Fibroblast of skin of right biceps (primary cell): ENCODE measurements at regions not wholly inside any gene's neighbourhood (a gene's known extent, or its start where the extent isn't known, plus 50 kb on each side); places are given as distances from the start of the nearest gene placed in this dataset.
"Not testable (repeated sequence)": the region's sequence is repeated elsewhere in the genome, so short reads cannot be mapped to it uniquely, and the experiment has no call there.

Experiments used
- DNase-seq: peaks from one replicate; pipeline ENCODE4 v3.0.0-alpha.2; 2013

DNA sequence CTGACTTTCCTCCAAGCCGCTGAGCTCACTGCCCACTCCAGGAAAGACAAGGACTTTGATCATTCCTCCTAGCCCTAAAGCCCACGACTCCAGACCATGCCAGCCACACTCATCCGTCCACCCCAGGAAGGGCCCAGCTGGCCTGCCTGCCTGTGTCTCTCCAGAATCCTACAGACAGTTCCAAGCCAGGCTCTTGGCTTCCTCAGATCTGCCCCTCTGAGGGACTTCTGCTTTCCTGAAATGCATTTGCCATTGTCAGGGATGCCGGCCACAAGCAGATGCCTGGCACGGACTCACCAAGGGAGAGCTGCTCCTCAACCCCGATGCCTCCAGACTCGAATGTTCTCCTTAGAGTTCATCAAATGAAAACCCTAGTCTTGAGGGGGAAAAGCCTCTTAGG is 155.8 kb downstream of the OAT start:
- no peak for DNase-seq

DNA sequence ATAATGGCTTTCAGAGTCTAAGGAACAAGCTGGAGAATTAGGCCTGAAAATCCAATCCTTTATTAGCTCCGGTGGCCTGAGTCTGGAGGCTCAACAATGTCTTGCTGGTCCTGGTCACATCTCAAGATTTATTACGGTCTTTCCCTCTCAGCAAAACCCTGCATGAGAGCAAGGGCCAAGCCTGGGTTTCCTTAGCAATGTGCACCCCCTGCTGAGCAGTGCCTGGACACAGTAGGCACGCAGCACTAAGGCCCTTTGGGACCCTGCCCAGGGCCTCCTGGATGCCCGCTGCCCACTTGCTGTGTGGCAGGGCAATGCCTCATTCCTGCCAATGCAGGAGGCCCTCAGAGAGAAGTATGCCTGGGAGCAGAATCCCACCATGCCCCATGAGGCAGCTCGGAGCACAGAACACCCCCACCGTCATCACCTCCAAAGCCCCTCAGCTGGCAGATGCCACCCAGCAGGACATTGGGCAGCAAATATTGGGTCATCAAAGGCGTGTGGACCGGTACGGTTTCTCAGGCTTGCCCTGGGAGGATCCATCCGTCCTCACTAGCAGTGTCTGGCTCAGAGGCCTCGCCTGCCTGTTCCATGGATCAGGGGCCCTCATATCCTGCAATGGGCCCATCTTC is 156.4 kb downstream of the OAT start:
- no peak for DNase-seq

- DNase-seq, result no peak
Observed at GRCh38 chr10:124259139-124259825, 159.4 kb downstream of the OAT start.

DNA sequence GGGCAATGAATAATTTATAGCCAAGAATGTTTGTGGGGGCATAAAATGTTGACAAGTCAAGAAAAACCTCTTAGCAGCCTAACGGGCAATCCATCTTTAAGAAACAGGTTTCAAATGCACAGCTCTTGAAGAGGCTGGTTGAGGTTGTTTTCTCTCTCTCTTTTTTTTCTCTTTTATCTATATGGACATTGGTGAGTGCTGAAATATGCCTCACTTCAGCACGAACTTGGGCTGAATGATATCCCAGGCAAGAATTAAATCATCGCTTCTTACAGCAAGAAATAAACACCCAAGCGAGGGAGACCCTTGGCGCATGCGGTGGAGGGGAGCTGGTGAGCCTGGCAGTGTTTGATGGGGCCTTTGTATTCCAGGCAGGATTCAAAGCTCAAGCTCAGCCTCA is 160.9 kb downstream of the OAT start:
- no peak for DNase-seq

- no peak for DNase-seq
Observed at GRCh38 chr10:124256151-124256550, 162.6 kb downstream of the OAT start.

GRCh38 chr10:124255556-124255955 is 162.2 kb upstream of the CHST15 start:
- DNase-seq, result no peak

DNA sequence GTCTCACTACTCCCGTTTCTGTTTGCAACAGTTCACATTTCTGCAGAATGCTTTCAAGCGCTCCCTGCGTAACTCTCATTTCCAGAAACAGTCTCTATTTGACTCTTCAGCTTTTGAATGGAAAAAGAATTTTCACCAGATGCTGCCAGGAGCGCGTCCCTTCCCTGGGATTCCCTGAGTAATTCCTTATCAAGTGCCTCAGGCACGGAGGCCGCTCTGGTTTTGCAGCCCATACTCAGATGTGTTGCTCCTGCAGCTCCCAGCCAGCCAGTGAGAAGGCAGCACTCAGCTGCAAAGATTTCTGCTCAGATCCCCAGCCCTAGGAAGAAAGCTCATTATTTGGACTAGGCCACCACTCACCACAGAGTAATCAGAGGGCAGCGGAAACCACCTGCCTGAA is 161.1 kb upstream of the CHST15 start:
- no peak for DNase-seq

GRCh38 chr10:124253006-124253405 is 159.6 kb upstream of the CHST15 start:
- DNase-seq, result no peak

- no peak for DNase-seq
Observed at GRCh38 chr10:124252097-124252715, 158.8 kb upstream of the CHST15 start.

GRCh38 chr10:124251317-124252065 is 158.1 kb upstream of the CHST15 start:
- no peak for DNase-seq

GRCh38 chr10:124250506-124250905 is 157.1 kb upstream of the CHST15 start:
- no peak for DNase-seq

- no peak for DNase-seq
Observed at GRCh38 chr10:124249812-124250432, 156.5 kb upstream of the CHST15 start.

- DNase-seq, result no peak
Observed at GRCh38 chr10:124249196-124249595, 155.8 kb upstream of the CHST15 start.

- no peak for DNase-seq
Observed at GRCh38 chr10:124248056-124249045, 155.0 kb upstream of the CHST15 start.

- no peak for DNase-seq
Observed at GRCh38 chr10:124245806-124246440, 152.5 kb upstream of the CHST15 start.

DNA sequence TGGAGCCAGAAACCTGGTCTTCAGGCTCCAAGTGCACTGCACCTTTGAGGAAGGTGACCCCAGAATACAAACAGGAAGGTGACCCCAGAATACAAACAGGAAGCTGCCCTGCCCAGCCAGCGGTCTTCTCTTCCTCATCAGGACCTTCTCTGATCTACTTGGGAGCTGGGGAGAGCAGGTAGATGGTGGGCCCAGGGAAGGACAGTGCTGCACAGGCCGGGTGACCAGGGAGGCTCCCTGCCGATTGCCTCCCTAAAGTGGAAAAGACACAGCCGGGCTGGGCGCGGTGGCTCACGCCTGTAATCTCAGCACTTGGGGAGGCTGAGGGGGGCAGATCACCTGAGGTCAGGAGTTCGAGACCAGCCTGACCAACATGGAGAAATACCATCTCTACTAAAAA is 151.8 kb upstream of the CHST15 start:
- DNase-seq, result no peak

GRCh38 chr10:124244256-124244877 is 151.0 kb upstream of the CHST15 start:
- DNase-seq, result no peak

DNA sequence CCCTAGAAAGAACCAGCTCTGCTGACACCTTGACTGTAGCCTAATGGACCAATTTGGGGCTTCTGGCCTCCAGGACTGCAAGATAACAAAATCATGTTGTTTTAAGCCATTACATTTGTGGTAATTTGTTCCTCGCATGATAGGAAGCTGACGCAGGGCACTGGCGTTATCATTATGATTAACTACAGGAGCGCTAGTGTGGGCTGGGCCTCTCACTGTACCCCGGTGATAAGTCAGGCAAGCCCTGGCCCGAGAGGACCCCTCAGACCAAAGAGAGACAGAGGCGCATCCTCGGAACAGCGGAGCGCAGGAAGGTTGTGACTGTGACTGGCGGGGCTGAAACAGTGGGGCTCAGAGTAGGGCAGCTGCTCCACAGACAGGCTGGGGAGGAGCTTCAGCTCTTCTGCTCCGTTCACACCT is 150.3 kb upstream of the CHST15 start:
- no peak for DNase-seq

- DNase-seq, result no peak
Observed at GRCh38 chr10:124242791-124243190, 149.4 kb upstream of the CHST15 start.

- no peak for DNase-seq
Observed at GRCh38 chr10:124242365-124242764, 149.0 kb upstream of the CHST15 start.

DNA sequence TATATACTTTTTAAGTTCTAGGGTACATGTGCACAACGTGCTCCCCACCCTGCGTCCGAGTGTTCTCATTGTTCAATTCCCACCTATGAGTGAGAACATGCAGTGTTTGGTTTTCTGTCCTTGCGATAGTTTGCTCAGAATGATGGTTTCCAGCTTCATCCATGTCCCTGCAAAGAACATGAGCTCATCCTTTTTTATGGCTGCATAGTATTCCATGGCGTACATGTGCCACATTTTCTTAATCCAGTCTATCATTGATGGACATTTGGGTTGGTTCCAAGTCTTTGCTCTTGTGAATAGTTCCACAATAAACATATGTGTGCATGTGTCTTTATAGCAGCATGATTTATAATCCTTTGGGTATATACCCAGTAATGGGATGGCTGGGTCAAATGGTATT is 148.1 kb upstream of the CHST15 start:
- not testable (repeated sequence) for DNase-seq
